ENCODE measurements at regions not wholly inside any gene's neighbourhood (a gene's known extent, or its start where the extent isn't known, plus 50 kb on each side); places are given as distances from the start of the nearest gene placed in this dataset.

- TF ChIP-seq NRF1 (IDR thresholded peaks at IDR 0.05; ENCODE audit: low read depth, low read length) (no peak), RBBP5 (IDR thresholded peaks at IDR 0.05; ENCODE audit: borderline replicate concordance, low read depth, low read length) (no peak)
Observed at GRCh38 chr1:108066808-108067207, 101.8 kb upstream of the VAV3 start (continued).
